GM23248 (cell line): ENCODE measurements at regions not wholly inside any gene's neighbourhood (a gene's known extent, or its start where the extent isn't known, plus 50 kb on each side); places are given as distances from the start of the nearest gene placed in this dataset.
"Not testable (repeated sequence)": the region's sequence is repeated elsewhere in the genome, so short reads cannot be mapped to it uniquely, and the experiment has no call there.

Experiments used
- DNase-seq: peaks from one replicate; pipeline ENCODE4 v3.0.0-alpha.2; 2015
- H2AFZ ChIP-seq: fragments of 200-600 bp; sonication (generic); 2 replicates; pipeline ENCODE4 v1.6.1; 2016; ENCODE audit warnings: antibody characterized with exemption
- H3F3A ChIP-seq: fragments of 200-600 bp; sonication (generic); 2 replicates; pipeline ENCODE4 v1.6.1; 2016; ENCODE audit warnings: mild to moderate bottlenecking, antibody characterized with exemption, mixed run types; ENCODE audit not compliant: insufficient read depth
- H3K27ac ChIP-seq: fragments of 200-600 bp; sonication (generic); 2 replicates; pipeline ENCODE4 v1.5.1; 2016; ENCODE audit warnings: mild to moderate bottlenecking
- H3K27me3 ChIP-seq: fragments of 200-600 bp; sonication (generic); replicated peaks from 2 replicates; pipeline ENCODE4 v1.6.1; 2016; ENCODE audit warnings: mild to moderate bottlenecking; ENCODE audit not compliant: insufficient read depth
- H3K36me3 ChIP-seq: fragments of 200-600 bp; sonication (generic); 2 replicates; pipeline ENCODE4 v1.6.1; 2016; ENCODE audit warnings: low read depth, mild to moderate bottlenecking
- H3K4me1 ChIP-seq: fragments of 200-600 bp; sonication (generic); 2 replicates; pipeline ENCODE4 v1.6.1; 2016; ENCODE audit warnings: mild to moderate bottlenecking; ENCODE audit not compliant: insufficient read depth
- H3K4me2 ChIP-seq: fragments of 200-600 bp; sonication (generic); one replicate; pipeline ENCODE4 v1.6.1; 2016; ENCODE audit warnings: mild to moderate bottlenecking; ENCODE audit not compliant: unreplicated experiment
- H3K4me3 ChIP-seq: fragments of 200-600 bp; sonication (generic); 2 replicates; pipeline ENCODE4 v1.5.1; 2016; ENCODE audit warnings: mild to moderate bottlenecking
- H3K79me2 ChIP-seq: fragments of 200-600 bp; sonication (generic); 2 replicates; pipeline ENCODE4 v1.6.1; 2016; ENCODE audit warnings: mild to moderate bottlenecking; ENCODE audit not compliant: insufficient read depth
- H3K9ac ChIP-seq: fragments of 200-600 bp; sonication (generic); 2 replicates; pipeline ENCODE4 v1.6.1; 2016; ENCODE audit warnings: mild to moderate bottlenecking
- H3K9me2 ChIP-seq: fragments of 200-600 bp; sonication (generic); 2 replicates; pipeline ENCODE4 v1.6.1; 2016; ENCODE audit warnings: mixed run types, mild to moderate bottlenecking, moderate library complexity; ENCODE audit not compliant: insufficient read depth
- H3K9me3 ChIP-seq: fragments of 200-600 bp; sonication (generic); one replicate; pipeline ENCODE4 v1.6.1; 2017; ENCODE audit warnings: low read depth
- H4K20me1 ChIP-seq: fragments of 200-600 bp; sonication (generic); 2 replicates; pipeline ENCODE4 v1.6.0; 2016; ENCODE audit not compliant: insufficient read depth
- EZH2 ChIP-seq: fragments of 200-600 bp; sonication (generic); IDR thresholded peaks from 2 replicates; pipeline ENCODE4 v1.6.1; 2018; ENCODE audit warnings: antibody characterized with exemption, mild to moderate bottlenecking; ENCODE audit not compliant: insufficient read depth, poor library complexity, severe bottlenecking
- EZH2phosphoT487 ChIP-seq: fragments of 200-600 bp; sonication (generic); IDR thresholded peaks from 2 replicates; pipeline ENCODE4 v1.6.1; 2018; ENCODE audit warnings: antibody characterized with exemption, moderate library complexity, mild to moderate bottlenecking, low read depth; ENCODE audit not compliant: insufficient read depth
- WGBS, 2 experiments: methylation state at CpG; one replicate each; pipeline ENCODE4 v1.1.6; 2015 to 2017; ENCODE audit warnings: low lambda C conversion rate in 2 of 2, low coverage in 1 of 2; ENCODE audit errors: missing lambda C conversion rate in 2 of 2; 5-methylcytosine and 5-hydroxymethylcytosine counted together
- in situ Hi-C: fragments of 300-500 bp; cut with MboI; formaldehyde crosslinking; loops from 2 replicates; pipeline ENCODE4 v1.15.0; 2020

DNA sequence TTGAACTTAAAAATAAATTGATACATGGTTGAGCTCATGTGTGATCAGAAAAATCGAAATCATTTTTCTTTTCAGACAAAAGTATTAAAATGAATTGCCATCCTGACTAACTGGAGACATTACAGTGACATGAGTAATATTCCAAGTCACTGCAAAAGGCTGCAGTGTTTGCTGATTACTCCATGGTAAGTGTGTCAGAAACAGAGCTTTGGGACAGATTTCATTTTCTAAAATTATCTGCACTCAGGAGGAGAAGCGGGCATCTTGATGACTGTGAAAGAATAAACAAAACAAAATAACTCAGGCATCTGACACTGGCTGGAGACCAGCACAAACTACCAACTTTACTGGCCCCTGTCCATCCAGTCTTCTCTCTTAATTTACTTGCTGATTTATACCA is 312.3 kb upstream of the PIK3C3 start:
- H4K20me1 ChIP-seq, result no peaks in the 10 kb centered on the region
- no peak overlapping the region for H2AFZ ChIP-seq
- no peaks in the 10 kb centered on the region for H3K9me2 ChIP-seq
- H3K36me3 ChIP-seq, result no peaks in the 10 kb centered on the region
- WGBS, 2 experiments, result 1 to 2% methylated on average over 2 of the region's 2 CpGs
- H3K4me3 ChIP-seq, result no peak overlapping the region
- H3K79me2 ChIP-seq, result no peaks in the 10 kb centered on the region
- TF ChIP-seq EZH2, result no peak
- no peak overlapping the region for H3K9ac ChIP-seq
- DNase-seq, result peak; percentile 54
- H3K27me3 ChIP-seq, result no peaks in the 10 kb centered on the region
- no peaks in the 10 kb centered on the region for H3K9me3 ChIP-seq
- peak overlapping the region; percentile 13 for H3K4me2 ChIP-seq
- no peaks in the 10 kb centered on the region for H3K4me1 ChIP-seq
- no peaks in the 10 kb centered on the region for H3F3A ChIP-seq
- in situ Hi-C loops, result no loop called here
- H3K27ac ChIP-seq, result no peak overlapping the region

GRCh38 chr18:41639218-41639617 is 315.8 kb upstream of the PIK3C3 start:
- Histone ChIP-seq H3K4me1 (no peaks in the 10 kb centered on the region), H3F3A (no peaks in the 10 kb centered on the region), H3K27ac (no peak overlapping the region), H3K9me3 (no peaks in the 10 kb centered on the region), H3K27me3 (no peaks in the 10 kb centered on the region), H3K9me2 (no peaks in the 10 kb centered on the region), H3K4me3 (no peak overlapping the region), H3K79me2 (no peaks in the 10 kb centered on the region), H3K4me2 (no peak overlapping the region), H2AFZ (no peak overlapping the region), H3K36me3 (no peaks in the 10 kb centered on the region), H4K20me1 (no peaks in the 10 kb centered on the region), H3K9ac (no peak overlapping the region)
- no peak for DNase-seq
- in situ Hi-C loops, result no loop called here
- TF ChIP-seq EZH2, result no peak
- TF ChIP-seq EZH2phosphoT487, result no peak

DNA sequence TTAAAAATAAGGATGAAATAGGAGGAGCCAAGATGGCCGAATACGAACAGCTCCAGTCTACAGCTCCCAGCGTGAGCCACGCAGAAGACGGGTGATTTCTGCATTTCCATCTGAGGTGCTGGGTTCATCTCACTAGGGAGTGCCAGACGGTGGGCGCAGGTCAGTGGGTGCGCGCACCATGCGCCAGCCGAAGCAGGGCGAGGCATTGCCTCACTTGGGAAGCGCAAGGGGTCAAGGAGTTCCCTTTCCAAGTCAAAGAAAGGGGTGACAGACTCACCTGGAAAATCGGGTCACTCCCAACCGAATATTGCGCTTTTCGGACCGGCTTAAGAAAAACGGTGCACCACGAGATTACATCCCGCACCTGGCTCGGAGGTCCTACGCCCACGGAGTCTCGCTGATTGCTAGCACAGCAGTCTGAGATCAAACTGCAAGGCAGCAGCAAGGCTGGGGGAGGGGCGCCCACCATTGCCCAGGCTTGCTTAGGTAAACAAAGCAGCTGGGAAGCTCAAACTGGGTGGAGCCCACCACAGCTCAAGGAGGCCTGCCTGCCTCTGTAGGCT is 323.2 kb upstream of the PIK3C3 start:
- H3K27ac ChIP-seq, H4K20me1 ChIP-seq, H3K9me2 ChIP-seq, H2AFZ ChIP-seq, H3K27me3 ChIP-seq, H3K4me3 ChIP-seq, H3K4me2 ChIP-seq, H3F3A ChIP-seq, H3K9me3 ChIP-seq, H3K9ac ChIP-seq, in situ Hi-C loops, H3K4me1 ChIP-seq, H3K36me3 ChIP-seq, DNase-seq, H3K79me2 ChIP-seq: not testable (repeated sequence)
- WGBS, 2 experiments, result 64 to 69% methylated on average over 25 to 26 of the region's 26 CpGs

GRCh38 chr18:41630232-41630886 is 324.7 kb upstream of the PIK3C3 start:
- Histone ChIP-seq H3K27me3 (no peaks in the 10 kb centered on the region), H3K4me3 (no peak overlapping the region), H3K27ac (no peak overlapping the region), H3K9ac (no peak overlapping the region), H3K9me2 (no peaks in the 10 kb centered on the region), H3F3A (no peaks in the 10 kb centered on the region), H3K79me2 (no peaks in the 10 kb centered on the region), H3K4me1 (no peaks in the 10 kb centered on the region), H3K9me3 (no peaks in the 10 kb centered on the region), H3K36me3 (no peaks in the 10 kb centered on the region), H2AFZ (no peak overlapping the region), H4K20me1 (no peaks in the 10 kb centered on the region), H3K4me2 (no peak overlapping the region)
- no peak for DNase-seq
- in situ Hi-C loops, result no loop called here
- 16 to 20% methylated on average over 8 of the region's 8 CpGs for WGBS, 2 experiments
- no peak for TF ChIP-seq EZH2
- TF ChIP-seq EZH2phosphoT487, result no peak

DNA sequence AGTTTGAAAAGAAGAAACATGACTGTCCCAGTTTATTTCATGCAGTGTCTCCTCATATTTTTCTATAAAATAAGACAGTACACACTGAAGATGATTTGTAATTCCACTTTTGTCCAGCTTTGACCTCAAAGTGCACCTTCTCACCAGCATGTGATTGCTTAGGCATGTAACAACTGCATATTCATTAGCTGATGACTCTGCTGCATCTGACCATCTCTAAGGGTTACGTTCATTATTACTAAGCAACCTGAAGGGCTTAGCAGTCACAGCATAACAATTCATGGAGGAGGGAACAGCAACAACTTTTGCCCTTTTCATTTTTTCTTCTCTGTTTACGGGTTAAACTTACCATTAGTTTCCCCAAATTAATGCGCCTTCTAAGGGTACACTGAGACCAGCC is 330.6 kb upstream of the PIK3C3 start:
- no peaks in the 10 kb centered on the region for H3K4me1 ChIP-seq
- no peak for TF ChIP-seq EZH2
- TF ChIP-seq EZH2phosphoT487, result no peak
- no peaks in the 10 kb centered on the region for H3K9me3 ChIP-seq
- no peaks in the 10 kb centered on the region for H4K20me1 ChIP-seq
- 39 to 42% methylated on average over 3 of the region's 3 CpGs for WGBS, 2 experiments
- H3F3A ChIP-seq, result no peaks in the 10 kb centered on the region
- H3K4me3 ChIP-seq, result no peak overlapping the region
- H2AFZ ChIP-seq, result no peak overlapping the region
- H3K27ac ChIP-seq, result no peak overlapping the region
- H3K27me3 ChIP-seq, result no peaks in the 10 kb centered on the region
- H3K4me2 ChIP-seq, result no peak overlapping the region
- DNase-seq, result peak; percentile 44
- in situ Hi-C loops, result no loop called here
- H3K9ac ChIP-seq, result no peak overlapping the region
- H3K9me2 ChIP-seq, result no peaks in the 10 kb centered on the region
- no peaks in the 10 kb centered on the region for H3K36me3 ChIP-seq
- H3K79me2 ChIP-seq, result no peaks in the 10 kb centered on the region
